HT1080 (cell line): ENCODE measurements at regions not wholly inside any gene's neighbourhood (a gene's known extent, or its start where the extent isn't known, plus 50 kb on each side); places are given as distances from the start of the nearest gene placed in this dataset.

Source experiments
- DNase-seq: peaks from one replicate; pipeline ENCODE4 v3.0.0-alpha.2; 2015; ENCODE audit warnings: low read depth

GRCh38 chrX:132568291-132568690 is 79.5 kb upstream of the MBNL3 start:
- DNase-seq: no peak

GRCh38 chrX:132565273-132565672 is 76.4 kb upstream of the MBNL3 start:
- DNase-seq: no peak

GRCh38 chrX:132563976-132564375 is 75.1 kb upstream of the MBNL3 start:
- peak; percentile 91 for DNase-seq

GRCh38 chrX:132561974-132562373 is 73.1 kb upstream of the MBNL3 start:
- no peak for DNase-seq

- DNase-seq: no peak
Observed at GRCh38 chrX:132561483-132561882, 72.6 kb upstream of the MBNL3 start.

- no peak for DNase-seq
Observed at GRCh38 chrX:132559101-132559500, 70.3 kb upstream of the MBNL3 start.

- DNase-seq: no peak
Observed at GRCh38 chrX:132539611-132540010, 50.8 kb upstream of the MBNL3 start.
